Left ventricle myocardium superior (tissue), 1 donor: ENCODE measurements at regions not wholly inside any gene's neighbourhood (a gene's known extent, or its start where the extent isn't known, plus 50 kb on each side); places are given as distances from the start of the nearest gene placed in this dataset.
"Not testable (repeated sequence)": the region's sequence is repeated elsewhere in the genome, so short reads cannot be mapped to it uniquely, and the experiment has no call there.

Experiments used
- ATAC-seq: fragments of 200-7000 bp; cut with Tn5 transposase; one replicate; pipeline ENCODE4 v1.9.1; 2020; ENCODE audit warnings: mild to moderate bottlenecking, moderate library complexity
- DNase-seq: peaks from one replicate; pipeline ENCODE4 v3.0.0-alpha.2; 2020
- intact Hi-C: fragments of 100-400 bp; cut with micrococcal nuclease; formaldehyde crosslinking; loops from one replicate; pipeline ENCODE4 v1.11.0; 2022
- donor health status: DM: no; HTN: yes; CAD: no; lungs with severe emphysema.

GRCh38 chr12:58117201-58117600, 175.8 kb downstream of the ATP23 start:
- intact Hi-C loops: no loop called here
- no peak for DNase-seq
- ATAC-seq: no peak

GRCh38 chr12:58117667-58118066, 176.3 kb downstream of the ATP23 start:
- intact Hi-C loops: no loop called here
- no peak for DNase-seq
- ATAC-seq: no peak

- DNase-seq, ATAC-seq, intact Hi-C loops: not testable (repeated sequence)
These were observed 184.4 kb downstream of the ATP23 start for GRCh38 chr12:58125761-58126160.

DNA sequence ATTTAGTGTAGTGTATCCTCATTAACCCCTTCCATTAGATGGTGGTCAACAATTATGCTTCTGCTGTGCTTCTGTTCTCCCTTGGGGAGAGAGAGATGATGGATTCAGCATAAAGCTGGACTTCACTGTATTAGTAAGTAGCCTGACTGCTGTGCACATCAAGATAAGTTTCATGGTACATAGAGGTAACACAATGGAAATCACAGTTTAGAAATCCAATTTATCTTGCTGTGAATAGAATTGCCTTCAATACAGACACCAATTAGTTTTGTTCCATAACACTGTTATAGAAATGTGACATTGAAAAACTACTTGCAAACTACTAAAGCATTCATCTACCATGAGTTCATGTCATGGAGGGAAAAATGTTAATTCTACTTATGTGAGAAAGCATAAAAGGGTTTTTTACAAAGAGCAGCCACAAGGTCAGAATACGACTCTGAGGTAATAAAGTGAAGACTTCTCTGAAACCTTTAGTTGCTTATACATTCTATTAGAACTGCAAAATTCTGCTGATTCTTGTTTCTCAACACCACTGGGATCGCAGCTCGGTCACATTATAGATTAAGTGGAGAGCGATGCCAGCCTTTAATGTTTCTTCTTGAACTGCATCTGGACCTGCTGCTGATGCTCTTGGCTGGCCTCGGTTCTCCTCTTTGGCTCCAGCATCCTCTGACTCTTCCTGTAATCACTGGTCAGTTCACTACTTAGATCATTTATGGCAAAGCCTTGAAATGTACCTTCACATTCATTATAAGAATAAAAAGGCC, 190.8 kb downstream of the ATP23 start:
- intact Hi-C loops: no loop called here
- ATAC-seq (no peak), DNase-seq (no peak)

DNA sequence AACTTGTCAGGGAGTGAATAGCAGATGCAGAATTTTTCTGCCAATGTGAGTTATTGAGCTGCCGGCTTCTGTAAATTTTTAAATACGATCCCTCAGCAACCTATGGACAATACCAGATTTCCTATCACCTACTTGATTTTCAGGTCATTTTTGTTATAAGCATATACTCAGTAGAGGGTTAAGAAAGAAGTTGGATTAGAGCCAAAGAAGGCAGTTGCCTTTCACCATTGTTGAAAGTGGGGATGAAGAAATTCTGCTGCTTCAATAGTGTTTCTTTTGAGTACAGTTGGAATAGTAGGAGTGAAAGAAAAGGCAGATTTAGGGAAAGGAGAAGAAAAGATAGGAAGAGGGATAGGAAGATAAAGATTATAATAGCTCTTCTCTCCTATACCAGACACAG, 197.1 kb downstream of the ATP23 start:
- no peak for DNase-seq
- intact Hi-C loops: no loop called here
- no peak for ATAC-seq

- ATAC-seq (no peak), DNase-seq (no peak)
- intact Hi-C loops: no loop called here
These were observed 198.5 kb downstream of the ATP23 start for GRCh38 chr12:58139894-58140293.

- ATAC-seq (no peak), DNase-seq (no peak)
- intact Hi-C loops: no loop called here
These were observed 199.0 kb downstream of the ATP23 start for GRCh38 chr12:58140395-58140794.

DNA sequence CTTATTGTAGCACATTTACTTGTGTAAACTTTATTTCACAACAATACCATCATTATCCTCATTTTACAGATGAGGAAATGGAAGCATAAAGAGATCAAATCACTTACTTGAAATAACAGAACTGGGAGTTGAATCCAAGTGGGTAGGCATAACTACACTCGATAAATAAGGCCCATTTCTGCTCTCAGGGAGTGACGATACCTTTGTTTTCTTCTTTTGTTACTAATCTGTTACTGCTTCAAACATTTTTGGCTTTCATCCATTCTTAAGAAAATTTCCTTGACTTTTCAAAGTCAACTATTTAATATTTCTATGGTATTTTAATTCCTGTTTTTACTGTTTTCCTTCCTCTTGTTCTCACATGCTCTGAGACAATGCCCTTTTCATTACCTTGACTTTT, 201.6 kb downstream of the ATP23 start:
- DNase-seq: no peak
- intact Hi-C loops: no loop called here
- no peak for ATAC-seq

GRCh38 chr12:58143498-58143995, 202.2 kb downstream of the ATP23 start:
- intact Hi-C loops: no loop called here

DNA sequence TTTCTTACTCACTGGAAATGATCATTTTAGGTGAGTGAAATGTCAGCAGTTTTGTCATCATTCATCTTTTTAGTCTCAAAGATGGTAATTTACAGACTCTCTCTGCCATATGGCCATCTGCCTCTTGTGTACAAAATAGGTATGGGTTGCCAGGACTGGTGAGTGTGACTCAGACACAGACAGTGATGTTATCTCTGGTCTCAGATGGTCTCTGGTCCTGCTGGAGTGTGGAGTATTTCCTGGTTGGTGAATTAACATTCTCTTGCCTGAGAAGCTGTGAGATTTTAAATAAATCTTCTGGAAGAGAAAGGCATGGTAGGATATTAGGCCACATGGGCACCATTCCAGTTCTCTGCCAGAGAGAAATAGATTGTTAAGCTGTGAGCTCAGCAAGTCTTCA, 207.0 kb downstream of the ATP23 start:
- no peak for DNase-seq
- intact Hi-C loops: no loop called here
- no peak for ATAC-seq

More at GRCh38 chr12:58143498-58143995, 202.2 kb downstream of the ATP23 start:
- DNase-seq (no peak), ATAC-seq (no peak)

GRCh38 chr12:58148976-58149375, 207.6 kb downstream of the ATP23 start:
- no peak for DNase-seq
- ATAC-seq: no peak
- intact Hi-C loops: no loop called here

GRCh38 chr12:58154359-58154758, 213.0 kb downstream of the ATP23 start:
- DNase-seq (no peak), ATAC-seq (no peak)
- intact Hi-C loops: no loop called here

DNA sequence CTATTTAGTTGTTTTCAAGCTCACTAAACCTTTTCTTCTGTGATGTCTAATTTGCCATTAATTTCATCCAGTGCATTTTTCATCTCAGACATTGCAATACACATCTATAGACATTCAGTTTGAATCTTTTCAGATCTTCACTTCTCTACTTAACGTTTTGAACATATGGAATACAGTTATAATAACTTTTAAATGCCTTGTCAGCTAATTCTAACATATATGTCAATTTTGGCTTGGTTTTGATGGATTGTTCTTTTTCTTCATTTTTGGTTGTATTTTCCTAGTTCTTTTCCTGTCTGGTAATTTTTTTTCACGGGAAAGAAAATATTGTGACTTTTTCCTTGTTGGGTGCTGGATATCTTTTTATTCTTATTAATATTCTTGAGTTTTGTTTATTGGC, 215.3 kb downstream of the ATP23 start:
- ATAC-seq (no peak), DNase-seq (no peak)
- intact Hi-C loops: no loop called here

DNA sequence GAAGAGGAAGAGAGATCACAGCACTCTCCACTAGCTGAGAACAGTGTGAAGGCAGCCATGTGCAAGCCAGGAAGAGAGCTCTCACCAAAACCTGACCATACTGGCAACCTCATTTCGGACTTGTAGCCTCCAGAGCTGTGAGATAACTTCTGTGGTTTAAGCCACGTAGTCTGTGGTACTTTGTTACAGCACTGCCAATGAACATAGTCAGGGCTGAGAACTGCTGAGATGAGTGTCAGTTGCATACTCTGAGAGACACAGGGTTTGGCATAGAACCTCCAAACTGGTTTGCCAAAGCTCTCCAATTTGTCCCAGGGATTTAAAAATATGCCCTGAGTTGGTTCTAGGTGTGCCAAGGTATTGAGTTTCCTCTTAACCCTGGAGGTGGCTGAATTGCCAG, 218.6 kb downstream of the ATP23 start:
- no peak for ATAC-seq
- intact Hi-C loops: no loop called here

GRCh38 chr12:58161773-58162172, 220.4 kb downstream of the ATP23 start:
- ATAC-seq: no peak
- DNase-seq: no peak
- intact Hi-C loops: no loop called here

More for the DNA sequence above, 218.6 kb downstream of the ATP23 start:
- DNase-seq: no peak

- intact Hi-C loops: no loop called here
- ATAC-seq (no peak), DNase-seq (no peak)
These were observed 221.7 kb downstream of the ATP23 start for GRCh38 chr12:58163021-58163420.

DNA sequence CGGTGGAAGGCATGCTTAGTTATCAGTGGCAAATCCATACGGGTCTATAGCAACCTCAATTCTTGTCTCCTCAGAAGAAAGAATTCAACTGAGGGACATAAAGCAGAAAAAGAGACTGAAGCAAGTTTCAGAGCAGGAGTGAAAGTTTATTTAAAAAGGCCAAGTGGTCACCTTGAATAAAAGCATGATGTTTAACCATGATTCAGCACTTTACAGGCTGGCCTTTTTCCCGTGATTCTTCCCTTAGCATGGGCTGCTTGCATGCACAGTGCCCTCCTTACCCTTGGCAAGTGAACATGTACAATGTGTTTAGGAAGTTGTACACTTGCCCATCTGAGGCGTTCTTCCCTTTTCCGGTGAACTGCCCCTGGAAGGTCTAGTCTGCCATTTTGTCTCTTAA, 225.3 kb downstream of the ATP23 start:
- DNase-seq (no peak), ATAC-seq (no peak)
- intact Hi-C loops: no loop called here

GRCh38 chr12:58167622-58168021, 226.3 kb downstream of the ATP23 start:
- ATAC-seq: no peak
- intact Hi-C loops: no loop called here
- no peak for DNase-seq

- ATAC-seq (no peak), DNase-seq (no peak)
- intact Hi-C loops: no loop called here
These were observed 228.5 kb downstream of the ATP23 start for GRCh38 chr12:58169826-58170225.

DNA sequence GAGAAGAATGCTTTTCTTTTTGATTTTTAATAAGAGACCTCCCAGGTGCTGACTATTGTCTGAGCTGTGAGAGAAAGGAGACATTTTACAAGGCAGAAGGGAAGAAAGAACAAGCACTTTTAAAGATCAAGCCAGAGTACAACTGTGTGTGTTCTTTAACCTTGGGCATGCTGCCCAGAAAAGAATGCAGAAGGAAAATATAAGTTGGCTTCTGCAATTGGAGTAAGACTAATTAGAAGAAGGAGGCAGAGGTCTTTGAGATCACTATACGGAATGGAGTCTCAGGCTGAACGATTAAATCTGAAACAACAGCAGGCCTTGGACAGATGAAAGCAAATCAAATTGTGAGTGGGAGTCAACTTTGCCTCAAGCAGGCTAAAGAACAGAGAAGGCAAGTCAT, 230.5 kb downstream of the ATP23 start:
- intact Hi-C loops: no loop called here
- peak; percentile 47 for ATAC-seq
- DNase-seq: no peak

GRCh38 chr12:58172433-58173073, 231.2 kb downstream of the ATP23 start:
- DNase-seq (no peak), ATAC-seq (no peak)
- intact Hi-C loops: no loop called here
